ENCODE measurements at regions not wholly inside any gene's neighbourhood (a gene's known extent, or its start where the extent isn't known, plus 50 kb on each side); places are given as distances from the start of the nearest gene placed in this dataset.

DNA sequence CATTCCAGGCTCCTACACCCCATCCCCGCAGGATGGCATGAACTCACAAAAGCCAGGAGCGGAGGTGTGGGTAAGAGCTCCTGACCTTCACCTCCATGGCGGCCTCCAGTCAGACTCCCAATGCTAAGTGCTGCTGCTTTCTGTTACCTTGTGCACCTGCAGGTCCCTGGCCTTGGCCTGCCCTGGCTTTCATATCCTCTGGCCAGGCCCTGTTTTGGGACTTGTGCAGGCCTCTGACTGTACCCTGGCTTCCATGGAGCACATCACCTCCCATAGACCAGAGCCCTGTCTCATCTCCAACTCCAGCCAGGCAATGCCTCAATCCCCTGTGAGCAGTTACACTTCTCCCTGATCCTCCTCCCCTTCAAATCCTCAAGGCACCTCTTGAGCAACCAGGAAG is 124.5 kb downstream of the MED10 start:
- Histone ChIP-seq H3K9ac (ENCODE audit: low read length) (no peak overlapping the region), H3K36me3 (ENCODE audit: insufficient read depth, low read length) (no peaks in the 10 kb centered on the region), H4K20me1 (ENCODE audit: insufficient read depth) (no peaks in the 10 kb centered on the region), H3K27ac (ENCODE audit: low read length) (no peak overlapping the region), H3K9me3 (ENCODE audit: low read length) (no peaks in the 10 kb centered on the region), H3K79me2 (replicated peaks; ENCODE audit: insufficient read depth, low read length) (no peaks in the 10 kb centered on the region), H2AFZ (ENCODE audit: low read depth, low read length) (no peak overlapping the region), H3K27me3 (ENCODE audit: insufficient read depth, low read depth, low read length) (no peaks in the 10 kb centered on the region), H3K4me2 (ENCODE audit: low read length) (no peak overlapping the region), H3F3A (ENCODE audit: insufficient read depth, low read length, poor library complexity, severe bottlenecking) (no peaks in the 10 kb centered on the region), H3K9me2 (ENCODE audit: insufficient read depth, low read length) (no peaks in the 10 kb centered on the region), H3K4me3 (ENCODE audit: low read length) (no peak overlapping the region)
- TF ChIP-seq SMC3 (conservative IDR thresholded peaks at IDR 0.05; ENCODE audit: poor library complexity) (no peak), MXI1 (conservative IDR thresholded peaks at IDR 0.05; ENCODE audit: poor library complexity, severe bottlenecking) (no peak), EP300 (conservative IDR thresholded peaks at IDR 0.05; ENCODE audit: poor library complexity, severe bottlenecking) (no peak), EZH2 (IDR thresholded peaks at IDR 0.05; ENCODE audit: borderline replicate concordance, insufficient read depth, low read length, poor library complexity, severe bottlenecking) (no peak), RAD21 (conservative IDR thresholded peaks at IDR 0.05) (no peak), TAF1 (IDR thresholded peaks at IDR 0.05; ENCODE audit: low read depth) (no peak), POLR2AphosphoS5 (IDR thresholded peaks at IDR 0.05) (no peak)
- TF ChIP-seq, protein P1, sequence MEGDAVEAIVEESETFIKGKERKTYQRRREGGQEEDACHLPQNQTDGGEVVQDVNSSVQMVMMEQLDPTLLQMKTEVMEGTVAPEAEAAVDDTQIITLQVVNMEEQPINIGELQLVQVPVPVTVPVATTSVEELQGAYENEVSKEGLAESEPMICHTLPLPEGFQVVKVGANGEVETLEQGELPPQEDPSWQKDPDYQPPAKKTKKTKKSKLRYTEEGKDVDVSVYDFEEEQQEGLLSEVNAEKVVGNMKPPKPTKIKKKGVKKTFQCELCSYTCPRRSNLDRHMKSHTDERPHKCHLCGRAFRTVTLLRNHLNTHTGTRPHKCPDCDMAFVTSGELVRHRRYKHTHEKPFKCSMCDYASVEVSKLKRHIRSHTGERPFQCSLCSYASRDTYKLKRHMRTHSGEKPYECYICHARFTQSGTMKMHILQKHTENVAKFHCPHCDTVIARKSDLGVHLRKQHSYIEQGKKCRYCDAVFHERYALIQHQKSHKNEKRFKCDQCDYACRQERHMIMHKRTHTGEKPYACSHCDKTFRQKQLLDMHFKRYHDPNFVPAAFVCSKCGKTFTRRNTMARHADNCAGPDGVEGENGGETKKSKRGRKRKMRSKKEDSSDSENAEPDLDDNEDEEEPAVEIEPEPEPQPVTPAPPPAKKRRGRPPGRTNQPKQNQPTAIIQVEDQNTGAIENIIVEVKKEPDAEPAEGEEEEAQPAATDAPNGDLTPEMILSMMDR (IDR thresholded peaks at IDR 0.05; ENCODE audit: poor library complexity, severe bottlenecking), result no peak
- TF ChIP-seq, protein P2, sequence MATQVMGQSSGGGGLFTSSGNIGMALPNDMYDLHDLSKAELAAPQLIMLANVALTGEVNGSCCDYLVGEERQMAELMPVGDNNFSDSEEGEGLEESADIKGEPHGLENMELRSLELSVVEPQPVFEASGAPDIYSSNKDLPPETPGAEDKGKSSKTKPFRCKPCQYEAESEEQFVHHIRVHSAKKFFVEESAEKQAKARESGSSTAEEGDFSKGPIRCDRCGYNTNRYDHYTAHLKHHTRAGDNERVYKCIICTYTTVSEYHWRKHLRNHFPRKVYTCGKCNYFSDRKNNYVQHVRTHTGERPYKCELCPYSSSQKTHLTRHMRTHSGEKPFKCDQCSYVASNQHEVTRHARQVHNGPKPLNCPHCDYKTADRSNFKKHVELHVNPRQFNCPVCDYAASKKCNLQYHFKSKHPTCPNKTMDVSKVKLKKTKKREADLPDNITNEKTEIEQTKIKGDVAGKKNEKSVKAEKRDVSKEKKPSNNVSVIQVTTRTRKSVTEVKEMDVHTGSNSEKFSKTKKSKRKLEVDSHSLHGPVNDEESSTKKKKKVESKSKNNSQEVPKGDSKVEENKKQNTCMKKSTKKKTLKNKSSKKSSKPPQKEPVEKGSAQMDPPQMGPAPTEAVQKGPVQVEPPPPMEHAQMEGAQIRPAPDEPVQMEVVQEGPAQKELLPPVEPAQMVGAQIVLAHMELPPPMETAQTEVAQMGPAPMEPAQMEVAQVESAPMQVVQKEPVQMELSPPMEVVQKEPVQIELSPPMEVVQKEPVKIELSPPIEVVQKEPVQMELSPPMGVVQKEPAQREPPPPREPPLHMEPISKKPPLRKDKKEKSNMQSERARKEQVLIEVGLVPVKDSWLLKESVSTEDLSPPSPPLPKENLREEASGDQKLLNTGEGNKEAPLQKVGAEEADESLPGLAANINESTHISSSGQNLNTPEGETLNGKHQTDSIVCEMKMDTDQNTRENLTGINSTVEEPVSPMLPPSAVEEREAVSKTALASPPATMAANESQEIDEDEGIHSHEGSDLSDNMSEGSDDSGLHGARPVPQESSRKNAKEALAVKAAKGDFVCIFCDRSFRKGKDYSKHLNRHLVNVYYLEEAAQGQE (IDR thresholded peaks at IDR 0.05; ENCODE audit: borderline replicate concordance), result no peak

DNA sequence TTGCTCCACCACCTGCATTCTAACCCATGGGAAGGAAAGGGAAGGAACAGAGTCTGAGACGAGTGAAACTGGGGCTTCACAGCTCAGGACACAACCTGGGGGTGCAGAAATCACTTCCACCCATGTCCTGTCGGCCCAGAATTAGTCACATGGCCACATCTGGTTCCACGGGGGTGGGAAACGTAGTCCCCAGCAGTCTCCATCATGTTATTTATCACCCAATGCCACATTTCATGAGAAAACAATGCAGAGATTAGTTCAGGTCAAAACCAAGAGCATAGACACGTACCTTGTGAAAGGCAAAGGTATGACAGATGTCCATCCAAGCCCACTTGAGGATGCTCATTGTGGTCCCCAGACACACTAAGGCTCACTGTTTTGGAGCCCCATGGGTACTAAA is 125.1 kb downstream of the MED10 start:
- Histone ChIP-seq H3K27me3 (ENCODE audit: insufficient read depth, low read depth, low read length) (no peaks in the 10 kb centered on the region), H2AFZ (ENCODE audit: low read depth, low read length) (no peak overlapping the region), H3K9me3 (ENCODE audit: low read length) (no peaks in the 10 kb centered on the region), H4K20me1 (ENCODE audit: insufficient read depth) (no peaks in the 10 kb centered on the region), H3K36me3 (ENCODE audit: insufficient read depth, low read length) (no peaks in the 10 kb centered on the region), H3K4me3 (ENCODE audit: low read length) (no peak overlapping the region), H3K79me2 (replicated peaks; ENCODE audit: insufficient read depth, low read length) (no peaks in the 10 kb centered on the region), H3F3A (ENCODE audit: insufficient read depth, low read length, poor library complexity, severe bottlenecking) (no peaks in the 10 kb centered on the region), H3K27ac (ENCODE audit: low read length) (no peak overlapping the region), H3K9me2 (ENCODE audit: insufficient read depth, low read length) (no peaks in the 10 kb centered on the region), H3K4me2 (ENCODE audit: low read length) (no peak overlapping the region), H3K9ac (ENCODE audit: low read length) (no peak overlapping the region)
- no peak for TF ChIP-seq EZH2 (IDR thresholded peaks at IDR 0.05; ENCODE audit: borderline replicate concordance, insufficient read depth, low read length, poor library complexity, severe bottlenecking)
- TF ChIP-seq MXI1 (conservative IDR thresholded peaks at IDR 0.05; ENCODE audit: poor library complexity, severe bottlenecking), result no peak
- TF ChIP-seq TAF1 (IDR thresholded peaks at IDR 0.05; ENCODE audit: low read depth), result no peak
- TF ChIP-seq, protein P1 (IDR thresholded peaks at IDR 0.05; ENCODE audit: poor library complexity, severe bottlenecking), result no peak
- no peak for TF ChIP-seq SMC3 (conservative IDR thresholded peaks at IDR 0.05; ENCODE audit: poor library complexity)
- no peak for TF ChIP-seq POLR2AphosphoS5 (IDR thresholded peaks at IDR 0.05)
- no peak for TF ChIP-seq EP300 (conservative IDR thresholded peaks at IDR 0.05; ENCODE audit: poor library complexity, severe bottlenecking)
- TF ChIP-seq, protein P2 (IDR thresholded peaks at IDR 0.05; ENCODE audit: borderline replicate concordance), result no peak
- TF ChIP-seq RAD21 (conservative IDR thresholded peaks at IDR 0.05), result no peak

Measured in neural cell (in vitro differentiated cells).